NT2/D1 (cell line): ENCODE measurements at regions not wholly inside any gene's neighbourhood (a gene's known extent, or its start where the extent isn't known, plus 50 kb on each side); places are given as distances from the start of the nearest gene placed in this dataset.
A peak's percentile ranks its signal among the peaks of the same experiment; 100 is the strongest.

Experiments used
- DNase-seq: peaks from one replicate; pipeline ENCODE4 v3.0.0-alpha.2; 2011; ENCODE audit warnings: low read depth, low spot score
- H3K27me3 ChIP-seq: 2 replicates; pipeline ENCODE4 v1.6.0; 2011; ENCODE audit warnings: mild to moderate bottlenecking; ENCODE audit not compliant: insufficient read length, insufficient read depth
- H3K36me3 ChIP-seq: 2 replicates; pipeline ENCODE4 v1.6.1; 2011; ENCODE audit warnings: mild to moderate bottlenecking, low read length, mixed read lengths; ENCODE audit not compliant: insufficient read depth, insufficient read length
- H3K4me1 ChIP-seq: 2 replicates; pipeline ENCODE4 v1.5.1; 2011; ENCODE audit not compliant: insufficient read depth, insufficient read length
- H3K4me3 ChIP-seq: 2 replicates; pipeline ENCODE4 v1.5.1; 2011; ENCODE audit warnings: low read depth; ENCODE audit not compliant: insufficient read length
- H3K9ac ChIP-seq: 2 replicates; pipeline ENCODE4 v1.6.0; 2011; ENCODE audit warnings: low read depth; ENCODE audit not compliant: insufficient read length
- H3K9me3 ChIP-seq: 2 replicates; pipeline ENCODE4 v1.5.1; 2011; ENCODE audit warnings: mild to moderate bottlenecking, low read length; ENCODE audit not compliant: insufficient read depth
- SUZ12 ChIP-seq: IDR thresholded peaks from 2 replicates; pipeline ENCODE4 v1.6.1; 2011; ENCODE audit not compliant: insufficient read length, insufficient read depth; ENCODE audit errors: extremely low read depth
- YY1 ChIP-seq: IDR thresholded peaks from 2 replicates; pipeline ENCODE4 v1.6.1; 2011; ENCODE audit not compliant: insufficient read length, insufficient read depth
- ZNF274 ChIP-seq: IDR thresholded peaks from 2 replicates; pipeline ENCODE4 v1.6.1; 2011; ENCODE audit warnings: mild to moderate bottlenecking, low read depth, low read length

GRCh38 chr17:77727037-77727615 lies 231.4 kb upstream of the TNRC6C start:
- H3K27me3 ChIP-seq, result peaks cover 5% of the 10 kb centered on the region
- no peaks in the 10 kb centered on the region for H3K36me3 ChIP-seq
- H3K9me3 ChIP-seq, result peaks cover 15% of the 10 kb centered on the region
- no peak overlapping the region for H3K4me3 ChIP-seq
- no peak for DNase-seq
- TF ChIP-seq ZNF274, result no peak
- TF ChIP-seq YY1, result no peak
- TF ChIP-seq SUZ12, result no peak
- H3K4me1 ChIP-seq, result peaks cover 4% of the 10 kb centered on the region
- no peak overlapping the region for H3K9ac ChIP-seq

- Histone ChIP-seq H3K36me3 (no peaks in the 10 kb centered on the region), H3K9me3 (peaks cover 28% of the 10 kb centered on the region), H3K4me1 (no peaks in the 10 kb centered on the region), H3K9ac (no peak overlapping the region), H3K27me3 (peaks cover 6% of the 10 kb centered on the region), H3K4me3 (no peak overlapping the region)
- no peak for DNase-seq
- TF ChIP-seq SUZ12 (no peak), ZNF274 (no peak), YY1 (no peak)
These were observed 230.1 kb upstream of the TNRC6C start for GRCh38 chr17:77728474-77728795.

- no peak for TF ChIP-seq ZNF274
- TF ChIP-seq SUZ12, result no peak
- no peak for TF ChIP-seq YY1
- DNase-seq, result no peak
- peaks cover 3% of the 10 kb centered on the region for H3K4me1 ChIP-seq
- no peak overlapping the region for H3K4me3 ChIP-seq
- no peak overlapping the region for H3K9ac ChIP-seq
- H3K27me3 ChIP-seq, result peaks cover 10% of the 10 kb centered on the region
- peaks cover 31% of the 10 kb centered on the region for H3K9me3 ChIP-seq
- H3K36me3 ChIP-seq, result no peaks in the 10 kb centered on the region
These were observed 229.6 kb upstream of the TNRC6C start for GRCh38 chr17:77728871-77729270.

GRCh38 chr17:77729587-77729986 lies 228.9 kb upstream of the TNRC6C start:
- Histone ChIP-seq H3K36me3 (no peaks in the 10 kb centered on the region), H3K4me3 (no peak overlapping the region), H3K9me3 (peaks cover 31% of the 10 kb centered on the region), H3K9ac (no peak overlapping the region), H3K27me3 (peaks cover 10% of the 10 kb centered on the region), H3K4me1 (peaks cover 9% of the 10 kb centered on the region)
- TF ChIP-seq SUZ12 (no peak), ZNF274 (no peak), YY1 (no peak)
- no peak for DNase-seq

- DNase-seq, result no peak
- Histone ChIP-seq H3K4me1 (peaks cover 16% of the 10 kb centered on the region), H3K27me3 (peaks cover 9% of the 10 kb centered on the region), H3K36me3 (no peaks in the 10 kb centered on the region), H3K4me3 (no peak overlapping the region), H3K9ac (no peak overlapping the region), H3K9me3 (peaks cover 31% of the 10 kb centered on the region)
- TF ChIP-seq SUZ12, result no peak
- TF ChIP-seq ZNF274, result no peak
- TF ChIP-seq YY1, result no peak
These were observed 228.1 kb upstream of the TNRC6C start for GRCh38 chr17:77730376-77730775.

- TF ChIP-seq SUZ12 (no peak), ZNF274 (no peak), YY1 (no peak)
- no peak for DNase-seq
- H3K9me3 ChIP-seq, result peaks cover 26% of the 10 kb centered on the region
- H3K36me3 ChIP-seq, result no peaks in the 10 kb centered on the region
- H3K9ac ChIP-seq, result peak overlapping the region; percentile 58
- H3K4me3 ChIP-seq, result no peak overlapping the region
- peaks cover 5% of the 10 kb centered on the region for H3K27me3 ChIP-seq
- H3K4me1 ChIP-seq, result peaks cover 18% of the 10 kb centered on the region
These were observed 224.8 kb upstream of the TNRC6C start for GRCh38 chr17:77733576-77734296.

GRCh38 chr17:77734371-77735080 lies 224.0 kb upstream of the TNRC6C start:
- Histone ChIP-seq H3K9me3 (peaks cover 26% of the 10 kb centered on the region), H3K27me3 (peaks cover 5% of the 10 kb centered on the region), H3K4me1 (peaks cover 23% of the 10 kb centered on the region), H3K36me3 (no peaks in the 10 kb centered on the region), H3K4me3 (no peak overlapping the region), H3K9ac (peak overlapping the region; percentile 71)
- TF ChIP-seq SUZ12 (no peak), YY1 (no peak)
- DNase-seq, result no peak
